K562 (cell line): ENCODE measurements at regions not wholly inside any gene's neighbourhood (a gene's known extent, or its start where the extent isn't known, plus 50 kb on each side); places are given as distances from the start of the nearest gene placed in this dataset.

ENCODE experiments used
- ATAC-seq: fragments of 200-7000 bp; cut with Tn5 transposase; 3 replicates; pipeline ENCODE4 v1.9.1; 2020; ENCODE audit warnings: moderate library complexity
- BruUV-seq: library from RNA; stranded (reverse); fragments of 400-500 nt; replicated peaks from 2 replicates; lab custom pipeline; 2021; lab: Mats Ljungman, UMichigan
- CTCF ChIA-PET: fragments of 300-600 bp; formaldehyde crosslinking; extraction: SDS; loops from one replicate; lab custom pipeline; 2021; ENCODE audit warnings: low intra/inter-chr PET ratio; lab: Yijun Ruan, JAX
- POLR2A ChIA-PET: fragments of 300-600, 350-650 bp; sonication (Branson Sonifier 250); formaldehyde crosslinking; extraction: SDS; loops from one replicate; lab custom pipeline; 2021; ENCODE audit warnings: antibody characterized with exemption, inconsistent platforms; lab: Yijun Ruan, JAX
- DNase-seq, 4 experiments: peaks; one replicate each; pipeline versions ENCODE4 v3.0.0 to v3.0.0-alpha.2; 2011 to 2018; ENCODE audit warnings: low spot score in 3 of 4, mixed read lengths in 3 of 4; ENCODE audit errors: extremely low read depth in 1 of 4
- FAIRE-seq: peaks from 2 replicates; lab custom pipeline; 2011; peaks lifted over from hg19 to GRCh38; lab: Jason Lieb, UNC
- H2AFZ ChIP-seq: 2 replicates; pipeline ENCODE4 v1.6.0; 2011; ENCODE audit warnings: low read depth, low read length, control low read depth, inconsistent platforms
- H3K27ac ChIP-seq: fragments of 200-600 bp; 3 replicates; pipeline ENCODE4 v1.8.0; 2011; ENCODE audit warnings: low read depth, mild to moderate bottlenecking, control low read depth, inconsistent platforms, low read length, moderate library complexity, mixed read lengths; ENCODE audit errors: extremely low read depth
- H3K27me3 ChIP-seq, 2 experiments: fragments of 300-600 bp in 1 of 2; 2 replicates in 1 of 2; 3 replicates in 1 of 2; pipeline versions ENCODE4 v1.6.0 to v1.8.0; 2011; ENCODE audit warnings: inconsistent platforms in 2 of 2, low read length in 2 of 2, mild to moderate bottlenecking in 1 of 2, mixed read lengths in 1 of 2, moderate library complexity in 1 of 2; ENCODE audit not compliant: control insufficient read depth in 2 of 2, insufficient read depth in 2 of 2
- H3K36me3 ChIP-seq: fragments of 300-600 bp; 3 replicates; pipeline ENCODE4 v1.8.0; 2011; ENCODE audit warnings: mild to moderate bottlenecking, low read length, inconsistent platforms; ENCODE audit not compliant: control insufficient read depth, insufficient read depth
- H3K4me1 ChIP-seq, 2 experiments: fragments of 200-600 bp in 1 of 2; replicated peaks in 1 of 2; 2 replicates in 1 of 2; 3 replicates in 1 of 2; pipeline versions ENCODE4 v1.5.1 to v1.8.0; 2011; ENCODE audit warnings: inconsistent platforms in 2 of 2, low read length in 2 of 2, mild to moderate bottlenecking in 1 of 2, mixed read lengths in 1 of 2, moderate library complexity in 1 of 2; ENCODE audit not compliant: control insufficient read depth in 2 of 2, insufficient read depth in 2 of 2
- H3K4me2 ChIP-seq: 2 replicates; pipeline ENCODE4 v1.6.1; 2011; ENCODE audit warnings: low read length, control low read depth, inconsistent platforms, mixed read lengths; ENCODE audit not compliant: insufficient read depth
- H3K4me3 ChIP-seq: fragments of 200-600 bp; sonication (generic), shearing (Covaris generic); 2 replicates; pipeline ENCODE4 v1.5.1; 2016; ENCODE audit warnings: control low read depth, inconsistent platforms
- H3K79me2 ChIP-seq: fragments of 200-600 bp; 3 replicates; pipeline ENCODE4 v1.8.0; 2011; ENCODE audit warnings: low read length, inconsistent platforms; ENCODE audit not compliant: control insufficient read depth, insufficient read depth
- H3K9ac ChIP-seq, 2 experiments: 2 replicates each; pipeline versions ENCODE4 v1.6.0 to v1.6.1; 2011; ENCODE audit warnings: low read depth in 2 of 2, low read length in 2 of 2, control low read depth in 1 of 2, inconsistent platforms in 1 of 2, mild to moderate bottlenecking in 1 of 2, mixed read lengths in 1 of 2; ENCODE audit not compliant: insufficient read depth in 1 of 2
- H3K9me1 ChIP-seq: one replicate; pipeline ENCODE4 v1.6.0; 2011; ENCODE audit warnings: inconsistent platforms, mild to moderate bottlenecking, low read length, moderate library complexity; ENCODE audit not compliant: control insufficient read depth, insufficient read depth
- H3K9me3 ChIP-seq: replicated peaks from 2 replicates; pipeline ENCODE4 v1.5.1; 2011; ENCODE audit warnings: low read depth, low read length, inconsistent platforms; ENCODE audit not compliant: control insufficient read depth, insufficient read depth
- H4K20me1 ChIP-seq: replicated peaks from 2 replicates; pipeline ENCODE4 v1.6.1; 2011; ENCODE audit warnings: low read length, inconsistent platforms, mixed read lengths; ENCODE audit not compliant: control insufficient read depth, insufficient read depth
- ATF7 ChIP-seq: fragments of 450-650 bp; IDR thresholded peaks from 2 replicates; pipeline ENCODE4 v1.7.1; 2014; ENCODE audit warnings: mild to moderate bottlenecking, moderate library complexity
- BRD9 ChIP-seq: fragments of 450-650 bp; IDR thresholded peaks from 2 replicates; pipeline ENCODE4 v1.6.1; 2018; ENCODE audit warnings: low read depth; ENCODE audit not compliant: partially characterized antibody
- CBFA2T3 ChIP-seq: fragments of 450-650 bp; IDR thresholded peaks from 2 replicates; pipeline ENCODE4 v1.6.1; 2017
- COPS2 ChIP-seq: fragments of 450-650 bp; conservative IDR thresholded peaks from 2 replicates; pipeline ENCODE4 v1.6.1; 2016; ENCODE audit warnings: mild to moderate bottlenecking, moderate library complexity
- ETS1 ChIP-seq: conservative IDR thresholded peaks from 2 replicates; pipeline ENCODE4 v1.6.1; 2011; ENCODE audit warnings: low read depth, mild to moderate bottlenecking, low read length; ENCODE audit not compliant: control insufficient read depth
- NFXL1 ChIP-seq: fragments of 450-650 bp; formaldehyde crosslinking; IDR thresholded peaks from 2 replicates; pipeline ENCODE4 v1.4.0; 2021; ENCODE audit warnings: mild to moderate bottlenecking
- PPARD ChIP-seq: fragments of 250-450 bp; sonication (Bioruptor Pico); IDR thresholded peaks from 2 replicates; pipeline ENCODE4 v1.8.0; 2022; ENCODE audit warnings: inconsistent platforms, mild to moderate bottlenecking, moderate library complexity
- PURB ChIP-seq: sonication (generic); formaldehyde crosslinking; IDR thresholded peaks from 2 replicates; pipeline ENCODE4 v1.9.0; 2021; ENCODE audit warnings: low read depth, mild to moderate bottlenecking, missing genetic modification reagents
- RBM15 ChIP-seq: fragments of 200-400 bp; formaldehyde crosslinking; IDR thresholded peaks from 2 replicates; pipeline ENCODE4 v1.6.1; 2018; ENCODE audit warnings: mild to moderate bottlenecking, low read length, moderate library complexity; ENCODE audit not compliant: insufficient read depth
- SMAD2 ChIP-seq: fragments of 150-350 bp; IDR thresholded peaks from 2 replicates; pipeline ENCODE4 v1.6.1; 2014; ENCODE audit warnings: low read depth, mild to moderate bottlenecking, low read length
- XRCC3 ChIP-seq: fragments of 450-650 bp; IDR thresholded peaks from 2 replicates; pipeline ENCODE4 v1.6.1; 2017; ENCODE audit warnings: mild to moderate bottlenecking, moderate library complexity
- ZFPM2 ChIP-seq: fragments of 250-450 bp; sonication (Bioruptor Pico); IDR thresholded peaks from 2 replicates; pipeline ENCODE4 v1.5.1; 2022; ENCODE audit warnings: mild to moderate bottlenecking
- ZNF197 ChIP-seq: fragments of 200-800 bp; sonication (Bioruptor generic); IDR thresholded peaks from 2 replicates; pipeline ENCODE4 v1.6.1; 2016; ENCODE audit warnings: low read depth, missing genetic modification characterization, missing compliant biosample characterization
- ZNF224 ChIP-seq: sonication (generic); formaldehyde crosslinking; IDR thresholded peaks from 2 replicates; pipeline ENCODE4 v1.8.0; 2022; ENCODE audit warnings: mild to moderate bottlenecking, missing genetic modification reagents
- ZNF436 ChIP-seq: fragments of 250-450, 450-650 bp; sonication (Bioruptor Pico); formaldehyde crosslinking; IDR thresholded peaks from 2 replicates; pipeline ENCODE4 v1.7.0; 2020; ENCODE audit warnings: mild to moderate bottlenecking
- ZNF444 ChIP-seq: fragments of 250-450 bp; sonication (Bioruptor Pico); IDR thresholded peaks from 2 replicates; pipeline ENCODE4 v1.4.0; 2020; ENCODE audit warnings: mild to moderate bottlenecking, moderate library complexity
- ZNF57 ChIP-seq: fragments of 450-650 bp; formaldehyde crosslinking; IDR thresholded peaks from 2 replicates; pipeline ENCODE4 v1.4.0; 2020; ENCODE audit warnings: mild to moderate bottlenecking, moderate library complexity
- ZNF79 ChIP-seq: fragments of 250-450 bp; sonication (Bioruptor Pico); IDR thresholded peaks from 2 replicates; pipeline ENCODE4 v1.4.0; 2020; ENCODE audit warnings: low read depth, mild to moderate bottlenecking, moderate library complexity
- WGBS: fragments of 100-300 bp; shearing (Covaris generic); methylation state at CpG from one replicate; pipeline ENCODE4 v1.1.6; 2016; ENCODE audit warnings: low coverage, mixed read lengths; ENCODE audit not compliant: insufficient coverage; ENCODE audit errors: missing lambda C conversion rate; 5-methylcytosine and 5-hydroxymethylcytosine counted together
- in situ Hi-C: fragments of 300-500 bp; cut with MboI; formaldehyde crosslinking; loops from 4 replicates; pipeline ENCODE4 v1.15.0; 2018; ENCODE audit warnings: inconsistent platforms, mixed read lengths
- intact Hi-C: fragments of 100-400 bp; cut with micrococcal nuclease; formaldehyde crosslinking; loops from 2 replicates; pipeline ENCODE4 v1.14.2; 2022

- CTCF ChIA-PET, result no interaction called here
- Histone ChIP-seq H3K9me3 (no peaks in the 10 kb centered on the region), H3K9ac (no peak overlapping the region), H3K27me3 (no peaks in the 10 kb centered on the region), H3K79me2 (no peaks in the 10 kb centered on the region), H3K27ac (no peak overlapping the region), H4K20me1 (no peaks in the 10 kb centered on the region), H3K4me1 (no peaks in the 10 kb centered on the region), H3K9me1 (no peaks in the 10 kb centered on the region), H2AFZ (no peak overlapping the region), H3K36me3 (no peaks in the 10 kb centered on the region), H3K4me2 (no peak overlapping the region), H3K4me3 (no peak overlapping the region)
- DNase-seq, result no peak
- intact Hi-C loops (loop anchor here (5.0 to 10.0 kb wide), 2 partner anchors 1235 to 1343 kb away; no protein-coding TSS in a partner anchor), in situ Hi-C loops (no loop called here)
- WGBS, result 1% methylated on average over 8 of the region's 8 CpGs
- TF ChIP-seq ZNF224 (CRISPR knock-in tag) (no peak), ATF7 (no peak), CBFA2T3 (no peak), ETS1 (no peak), ZNF197 (CRISPR knock-in tag) (no peak)
- ATAC-seq, result no peak
- FAIRE-seq, result no peak
- POLR2A ChIA-PET, result no interaction called here
- BruUV-seq, result no TSS peak
Measured at GRCh38 chr20:7379621-7380220, 560.5 kb downstream of the HAO1 start.

GRCh38 chr20:7383216-7383615, 557.0 kb downstream of the HAO1 start:
- no peak for ATAC-seq
- H3K4me3 ChIP-seq, result no peak overlapping the region
- H3K36me3 ChIP-seq, result no peaks in the 10 kb centered on the region
- in situ Hi-C loops (no loop called here), intact Hi-C loops (no loop called here)
- ChIA-PET POLR2A (no interaction called here), CTCF (no interaction called here)
- no peak overlapping the region for H3K27ac ChIP-seq
- FAIRE-seq, result no peak
- DNase-seq, result no peak
- no peaks in the 10 kb centered on the region for H3K9me1 ChIP-seq
- H3K4me1 ChIP-seq, result no peaks in the 10 kb centered on the region
- no peaks in the 10 kb centered on the region for H3K79me2 ChIP-seq
- H2AFZ ChIP-seq, result no peak overlapping the region
- H3K4me2 ChIP-seq, result no peak overlapping the region
- H4K20me1 ChIP-seq, result no peaks in the 10 kb centered on the region
- H3K27me3 ChIP-seq, result no peaks in the 10 kb centered on the region
- BruUV-seq, result no TSS peak
- no peak overlapping the region for H3K9ac ChIP-seq
- no peaks in the 10 kb centered on the region for H3K9me3 ChIP-seq
- no peak for TF ChIP-seq ZNF57 (CRISPR knock-in tag)
- no peak for TF ChIP-seq BRD9
- TF ChIP-seq ZNF436, result no peak
- TF ChIP-seq ZNF444 (CRISPR knock-in tag), result no peak
- TF ChIP-seq ZFPM2 (CRISPR knock-in tag), result no peak
- TF ChIP-seq RBM15, result no peak
- no peak for TF ChIP-seq ZNF79
- no peak for TF ChIP-seq NFXL1 (CRISPR knock-in tag)
- TF ChIP-seq COPS2, result no peak
- no peak for TF ChIP-seq SMAD2
- no peak for TF ChIP-seq PURB (CRISPR knock-in tag)
- no peak for TF ChIP-seq PPARD (CRISPR knock-in tag)
- TF ChIP-seq XRCC3, result no peak
